SK-N-SH (cell line): ENCODE measurements at regions not wholly inside any gene's neighbourhood (a gene's known extent, or its start where the extent isn't known, plus 50 kb on each side); places are given as distances from the start of the nearest gene placed in this dataset.

Experiments used
- CTCF ChIA-PET: fragments of 300-600, 350-600 bp; formaldehyde crosslinking; extraction: SDS; loops from one replicate; lab custom pipeline; 2021; lab: Yijun Ruan, JAX
- POLR2A ChIA-PET: fragments of 350-600 bp; sonication (Branson Sonifier 250); formaldehyde crosslinking; extraction: SDS; loops from one replicate; lab custom pipeline; 2020; ENCODE audit warnings: antibody characterized with exemption, inconsistent platforms; lab: Yijun Ruan, JAX
- DNase-seq: peaks from one replicate; pipeline ENCODE4 v3.0.0; 2012
- H2AFZ ChIP-seq: fragments of 200-600 bp; sonication (generic); 2 replicates; pipeline ENCODE4 v1.8.1; 2016; ENCODE audit warnings: antibody characterized with exemption, mild to moderate bottlenecking, low read depth
- H3F3A ChIP-seq: fragments of 200-600 bp; sonication (generic); replicated peaks from 2 replicates; pipeline ENCODE3; 2016; ENCODE audit warnings: antibody characterized with exemption, mild to moderate bottlenecking; ENCODE audit not compliant: insufficient read depth
- H3K27ac ChIP-seq, 2 experiments: fragments of 200-500 bp in 1 of 2; fragments of 200-600 bp in 1 of 2; sonication (Bioruptor generic) in 1 of 2; sonication (generic), shearing (Covaris generic) in 1 of 2; 2 replicates each; pipeline versions ENCODE4 v1.5.1 to v1.6.1; 2014 to 2016; ENCODE audit warnings: low read depth in 2 of 2, inconsistent platforms in 1 of 2, low read length in 1 of 2, mild to moderate bottlenecking in 1 of 2, mixed read lengths in 1 of 2
- H3K27me3 ChIP-seq: fragments of 200-600 bp; sonication (generic), shearing (Covaris generic); 2 replicates; pipeline ENCODE4 v1.6.1; 2016; ENCODE audit warnings: mixed run types; ENCODE audit not compliant: insufficient read depth
- H3K36me3 ChIP-seq, 2 experiments: fragments of 200-500 bp in 1 of 2; fragments of 200-600 bp in 1 of 2; sonication (Bioruptor generic) in 1 of 2; sonication (generic) in 1 of 2; replicated peaks in 1 of 2; 2 replicates each; pipeline versions ENCODE3 to v1.5.1; 2014 to 2016; ENCODE audit warnings: low read length in 1 of 2, mild to moderate bottlenecking in 1 of 2; ENCODE audit not compliant: insufficient read depth in 2 of 2, control insufficient read depth in 1 of 2
- H3K4me1 ChIP-seq, 2 experiments: fragments of 200-500 bp in 1 of 2; fragments of 200-600 bp in 1 of 2; sonication (Bioruptor generic) in 1 of 2; sonication (generic), shearing (Covaris generic) in 1 of 2; 2 replicates each; pipeline versions ENCODE4 v1.5.1 to v1.6.1; 2014 to 2016; ENCODE audit warnings: low read depth in 1 of 2, low read length in 1 of 2, mixed run types in 1 of 2; ENCODE audit not compliant: insufficient read depth in 2 of 2, control insufficient read depth in 1 of 2
- H3K4me2 ChIP-seq: fragments of 200-600 bp; sonication (generic), shearing (Covaris generic); 2 replicates; pipeline ENCODE4 v1.6.1; 2017; ENCODE audit warnings: mixed run types
- H3K4me3 ChIP-seq, 2 experiments: fragments of 200-500 bp in 1 of 2; fragments of 200-600 bp in 1 of 2; sonication (Bioruptor generic) in 1 of 2; sonication (generic), shearing (Covaris generic) in 1 of 2; 2 replicates each; pipeline versions ENCODE4 v1.5.1 to v1.8.1; 2014 to 2016; ENCODE audit warnings: low read depth in 2 of 2, inconsistent platforms in 1 of 2, low read length in 1 of 2, mild to moderate bottlenecking in 1 of 2, mixed read lengths in 1 of 2, moderate library complexity in 1 of 2
- H3K79me2 ChIP-seq: fragments of 200-600 bp; sonication (generic); 2 replicates; pipeline ENCODE4 v1.8.1; 2017; ENCODE audit warnings: mild to moderate bottlenecking; ENCODE audit not compliant: insufficient read depth
- H3K9ac ChIP-seq: fragments of 200-600 bp; sonication (generic); 2 replicates; pipeline ENCODE4 v1.6.1; 2017; ENCODE audit warnings: mixed run types
- H3K9me2 ChIP-seq: fragments of 200-600 bp; sonication (generic); 2 replicates; pipeline ENCODE4 v1.6.1; 2017; ENCODE audit warnings: mixed run types
- H3K9me3 ChIP-seq: fragments of 200-600 bp; sonication (generic); 2 replicates; pipeline ENCODE4 v1.6.1; 2017; ENCODE audit warnings: mixed run types, mild to moderate bottlenecking, moderate library complexity
- H4K20me1 ChIP-seq: fragments of 200-600 bp; sonication (generic); 2 replicates; pipeline ENCODE4 v1.6.1; 2017; ENCODE audit warnings: mild to moderate bottlenecking, mixed run types; ENCODE audit not compliant: insufficient read depth
- CHD2 ChIP-seq: fragments of 150-350 bp; IDR thresholded peaks from 2 replicates; pipeline ENCODE4 v1.6.1; 2018; ENCODE audit warnings: low read length; ENCODE audit not compliant: partially characterized antibody
- ELF1 ChIP-seq: IDR thresholded peaks from 2 replicates; pipeline ENCODE4 v1.4.0; 2012
- EZH2phosphoT487 ChIP-seq: fragments of 200-600 bp; sonication (generic); IDR thresholded peaks from 2 replicates; pipeline ENCODE4 v1.6.1; 2017; ENCODE audit warnings: low read depth, mixed run types, mild to moderate bottlenecking, antibody characterized with exemption, moderate library complexity, borderline replicate concordance
- FOSL2 ChIP-seq: IDR thresholded peaks from 2 replicates; pipeline ENCODE4 v1.4.0; 2012; ENCODE audit warnings: low read depth, mild to moderate bottlenecking, moderate library complexity, borderline replicate concordance
- FOXJ3 ChIP-seq: sonication (generic); formaldehyde crosslinking; IDR thresholded peaks from 2 replicates; pipeline ENCODE4 v1.5.1; 2020; ENCODE audit warnings: mild to moderate bottlenecking, missing genetic modification reagents
- FOXM1 ChIP-seq: IDR thresholded peaks from 2 replicates; pipeline ENCODE4 v1.4.0; 2012; ENCODE audit warnings: low read depth, mild to moderate bottlenecking
- IRF3 ChIP-seq: fragments of 150-350 bp; IDR thresholded peaks from 2 replicates; pipeline ENCODE4 v1.6.1; 2016; ENCODE audit warnings: mild to moderate bottlenecking, low read depth, low read length
- JUND ChIP-seq: IDR thresholded peaks from 2 replicates; pipeline ENCODE4 v1.4.0; 2012
- MEF2A ChIP-seq: IDR thresholded peaks from 2 replicates; pipeline ENCODE4 v1.4.0; 2012; ENCODE audit warnings: low read depth, borderline replicate concordance
- MXI1 ChIP-seq: IDR thresholded peaks from 2 replicates; pipeline ENCODE4 v1.6.1; 2012; ENCODE audit warnings: mild to moderate bottlenecking, low read depth, low read length, improper control_type of control experiment
- NRF1 ChIP-seq: IDR thresholded peaks from 2 replicates; pipeline ENCODE4 v1.6.1; 2012; ENCODE audit warnings: low read depth, mild to moderate bottlenecking, low read length
- PBX3 ChIP-seq: IDR thresholded peaks from 2 replicates; pipeline ENCODE4; 2012
- RXRA ChIP-seq: IDR thresholded peaks from 2 replicates; pipeline ENCODE4 v1.4.0; 2012; ENCODE audit warnings: low read depth, mild to moderate bottlenecking, borderline replicate concordance
- SIN3A ChIP-seq: IDR thresholded peaks from 2 replicates; pipeline ENCODE4 v1.6.1; 2012; ENCODE audit warnings: low read depth, mild to moderate bottlenecking, low read length, moderate library complexity, borderline replicate concordance
- SMC3 ChIP-seq: IDR thresholded peaks from 2 replicates; pipeline ENCODE4 v1.6.1; 2012; ENCODE audit warnings: low read depth, low read length, improper control_type of control experiment
- TAF1 ChIP-seq: IDR thresholded peaks from 2 replicates; pipeline ENCODE4 v1.6.1; 2012; ENCODE audit warnings: low read depth, mild to moderate bottlenecking, low read length, moderate library complexity, borderline replicate concordance
- TCF12 ChIP-seq: IDR thresholded peaks from 2 replicates; pipeline ENCODE4 v1.4.0; 2012
- YY1 ChIP-seq: IDR thresholded peaks from 2 replicates; pipeline ENCODE4 v1.4.0; 2012; ENCODE audit warnings: low read depth, mild to moderate bottlenecking
- ZBTB33 ChIP-seq: IDR thresholded peaks from 2 replicates; pipeline ENCODE4 v1.4.0; 2012; ENCODE audit warnings: low read depth, borderline replicate concordance
- WGBS: methylation state at CpG from one replicate; pipeline ENCODE4 v1.1.6; 2017; ENCODE audit warnings: low lambda C conversion rate; 5-methylcytosine and 5-hydroxymethylcytosine counted together

- no peak overlapping the region for H3K4me2 ChIP-seq
- WGBS = 57% methylated on average over 4 of the region's 4 CpGs
- no peaks in the 10 kb centered on the region for H3K27me3 ChIP-seq
- H3K4me1 ChIP-seq = no peaks in the 10 kb centered on the region
- no peaks in the 10 kb centered on the region for H3K9me3 ChIP-seq
- no peaks in the 10 kb centered on the region for H3F3A ChIP-seq
- TF ChIP-seq JUND (no peak), TCF12 (no peak), SMC3 (no peak), FOXJ3 (CRISPR knock-in tag) (no peak), FOSL2 (no peak), PBX3 (no peak), MXI1 (no peak), YY1 (no peak), RXRA (no peak), TAF1 (no peak), ELF1 (no peak), SIN3A (no peak), CHD2 (no peak), IRF3 (no peak)
- POLR2A ChIA-PET = no interaction called here
- H3K9me2 ChIP-seq = no peaks in the 10 kb centered on the region
- H2AFZ ChIP-seq = no peak overlapping the region
- CTCF ChIA-PET = no interaction called here
- no peak for DNase-seq
- no peak overlapping the region for H3K27ac ChIP-seq
- no peaks in the 10 kb centered on the region for H4K20me1 ChIP-seq
- no peak overlapping the region for H3K9ac ChIP-seq
- no peak overlapping the region for H3K4me3 ChIP-seq
- H3K36me3 ChIP-seq = no peaks in the 10 kb centered on the region
- no peaks in the 10 kb centered on the region for H3K79me2 ChIP-seq
Measured at GRCh38 chr16:66093191-66093590, 273.3 kb upstream of the CDH5 start.

- Histone ChIP-seq H3K27ac (no peak overlapping the region), H3K4me3 (no peak overlapping the region), H3K27me3 (no peaks in the 10 kb centered on the region), H3K4me1 (no peaks in the 10 kb centered on the region)
- TF ChIP-seq NRF1 (no peak), TAF1 (no peak), ZBTB33 (no peak), FOXM1 (no peak), ELF1 (no peak), PBX3 (no peak), MEF2A (no peak), FOSL2 (no peak), EZH2phosphoT487 (no peak), YY1 (no peak)
- TF ChIP-seq, all 33 proteins: peak for 0
- Histone ChIP-seq H3K4me2 (no peak overlapping the region), H4K20me1 (no peaks in the 10 kb centered on the region), H2AFZ (no peak overlapping the region), H3K36me3 (no peaks in the 10 kb centered on the region), H3K9me3 (no peaks in the 10 kb centered on the region), H3K9ac (no peak overlapping the region), H3K9me2 (no peaks in the 10 kb centered on the region), H3K79me2 (no peaks in the 10 kb centered on the region), H3F3A (no peaks in the 10 kb centered on the region)
- CTCF ChIA-PET = interaction anchor here (0.9 kb wide), 1 partner anchor 14 kb away, joined by 3 read pairs; no protein-coding TSS in a partner anchor
- DNase-seq = no peak
- POLR2A ChIA-PET = no interaction called here
Measured at GRCh38 chr16:66091471-66091891, 275.0 kb upstream of the CDH5 start.
